Rectal smooth muscle tissue (tissue), 1 donor: ENCODE measurements at regions not wholly inside any gene's neighbourhood (a gene's known extent, or its start where the extent isn't known, plus 50 kb on each side); places are given as distances from the start of the nearest gene placed in this dataset.
"Not testable (repeated sequence)": the region's sequence is repeated elsewhere in the genome, so short reads cannot be mapped to it uniquely, and the experiment has no call there.

Source experiments
- H3K27ac ChIP-seq: one replicate; pipeline ENCODE4 v1.7.0; 2013; ENCODE audit warnings: low read depth, low read length, inconsistent platforms
- H3K27me3 ChIP-seq: one replicate; pipeline ENCODE4 v1.7.0; 2013; ENCODE audit warnings: low read length; ENCODE audit not compliant: control insufficient read depth, insufficient read depth
- H3K36me3 ChIP-seq: one replicate; pipeline ENCODE4 v1.7.0; 2013; ENCODE audit warnings: low read length; ENCODE audit not compliant: control insufficient read depth, insufficient read depth
- H3K4me1 ChIP-seq: one replicate; pipeline ENCODE4 v1.7.0; 2013; ENCODE audit warnings: low read length; ENCODE audit not compliant: control insufficient read depth, insufficient read depth
- H3K4me3 ChIP-seq: one replicate; pipeline ENCODE4 v1.7.0; 2013; ENCODE audit warnings: low read length
- H3K9ac ChIP-seq: one replicate; pipeline ENCODE4 v1.7.0; 2013; ENCODE audit warnings: low read length

GRCh38 chr2:111427346-111427745, 306.6 kb downstream of the BCL2L11 start:
- not testable (repeated sequence) for H3K4me3 ChIP-seq, H3K27me3 ChIP-seq, H3K9ac ChIP-seq, H3K27ac ChIP-seq, H3K4me1 ChIP-seq, H3K36me3 ChIP-seq

GRCh38 chr2:111428915-111429314, 308.2 kb downstream of the BCL2L11 start:
- H3K36me3 ChIP-seq, H3K4me1 ChIP-seq, H3K9ac ChIP-seq: not testable (repeated sequence)

GRCh38 chr2:111429353-111429752, 308.6 kb downstream of the BCL2L11 start:
- H3K9ac ChIP-seq, H3K4me3 ChIP-seq, H3K27me3 ChIP-seq, H3K4me1 ChIP-seq, H3K27ac ChIP-seq, H3K36me3 ChIP-seq: not testable (repeated sequence)

More at GRCh38 chr2:111428915-111429314, 308.2 kb downstream of the BCL2L11 start:
- H3K4me3 ChIP-seq, H3K27me3 ChIP-seq, H3K27ac ChIP-seq: not testable (repeated sequence)

- H3K4me3 ChIP-seq, H3K27me3 ChIP-seq, H3K27ac ChIP-seq, H3K36me3 ChIP-seq, H3K4me1 ChIP-seq, H3K9ac ChIP-seq: not testable (repeated sequence)
Observed at GRCh38 chr2:111430817-111431661, 310.3 kb downstream of the BCL2L11 start.

GRCh38 chr2:111432423-111432822, 311.7 kb downstream of the BCL2L11 start:
- not testable (repeated sequence) for H3K27me3 ChIP-seq, H3K4me1 ChIP-seq, H3K27ac ChIP-seq, H3K4me3 ChIP-seq, H3K9ac ChIP-seq, H3K36me3 ChIP-seq

- not testable (repeated sequence) for H3K36me3 ChIP-seq, H3K27ac ChIP-seq
Observed at GRCh38 chr2:111432916-111433499, 312.3 kb downstream of the BCL2L11 start.

GRCh38 chr2:111433892-111434607, 313.3 kb downstream of the BCL2L11 start:
- H3K9ac ChIP-seq, H3K4me1 ChIP-seq, H3K27me3 ChIP-seq, H3K4me3 ChIP-seq, H3K36me3 ChIP-seq, H3K27ac ChIP-seq: not testable (repeated sequence)

More at GRCh38 chr2:111432916-111433499, 312.3 kb downstream of the BCL2L11 start:
- not testable (repeated sequence) for H3K4me3 ChIP-seq, H3K4me1 ChIP-seq, H3K9ac ChIP-seq, H3K27me3 ChIP-seq

- H3K4me3 ChIP-seq, H3K4me1 ChIP-seq, H3K9ac ChIP-seq, H3K27ac ChIP-seq, H3K36me3 ChIP-seq, H3K27me3 ChIP-seq: not testable (repeated sequence)
Observed at GRCh38 chr2:111434608-111434939, 313.9 kb downstream of the BCL2L11 start.

GRCh38 chr2:111435553-111436310, 315.0 kb downstream of the BCL2L11 start:
- not testable (repeated sequence) for H3K27ac ChIP-seq, H3K36me3 ChIP-seq, H3K4me3 ChIP-seq, H3K27me3 ChIP-seq, H3K4me1 ChIP-seq, H3K9ac ChIP-seq

GRCh38 chr2:111436411-111436810, 315.7 kb downstream of the BCL2L11 start:
- not testable (repeated sequence) for H3K36me3 ChIP-seq, H3K27ac ChIP-seq, H3K4me1 ChIP-seq, H3K4me3 ChIP-seq, H3K9ac ChIP-seq, H3K27me3 ChIP-seq

GRCh38 chr2:111437288-111437990, 316.7 kb downstream of the BCL2L11 start:
- H3K27me3 ChIP-seq, H3K36me3 ChIP-seq, H3K27ac ChIP-seq, H3K9ac ChIP-seq, H3K4me1 ChIP-seq, H3K4me3 ChIP-seq: not testable (repeated sequence)

- H3K9ac ChIP-seq, H3K27ac ChIP-seq, H3K4me3 ChIP-seq, H3K27me3 ChIP-seq, H3K4me1 ChIP-seq, H3K36me3 ChIP-seq: not testable (repeated sequence)
Observed at GRCh38 chr2:111438161-111438560, 317.4 kb downstream of the BCL2L11 start.
